ENCODE measurements at regions not wholly inside any gene's neighbourhood (a gene's known extent, or its start where the extent isn't known, plus 50 kb on each side); places are given as distances from the start of the nearest gene placed in this dataset.

DNA sequence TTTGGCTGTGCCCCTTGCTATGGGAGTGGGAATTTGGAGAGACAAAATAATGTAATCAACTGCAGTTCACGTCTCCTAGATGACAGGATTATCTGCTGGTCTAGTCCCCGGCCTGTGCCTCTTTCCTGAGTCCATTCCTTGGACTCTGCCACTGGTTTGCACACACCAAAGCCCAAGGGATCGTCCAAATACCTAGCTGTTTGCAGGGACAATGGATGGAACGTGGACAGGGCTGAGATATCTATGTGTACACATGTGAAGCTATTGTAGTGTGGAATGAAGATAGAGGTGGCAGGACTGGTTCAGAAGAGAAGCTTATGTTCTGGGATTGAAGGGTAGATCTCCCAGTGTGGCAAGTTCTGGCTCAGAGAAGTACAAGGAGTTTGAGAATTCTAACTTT, 198.3 kb upstream of the PITX2 start:
- dilution Hi-C loops (cut with MboI; ENCODE audit: extremely low pct_ligation_motif_present, low sequenced_read_pairs) (no loop called here), intact Hi-C loops (cut with micrococcal nuclease) (no loop called here)
- FAIRE-seq (no peak), DNase-seq (ENCODE audit: low read depth, low spot score) (no peak)
- H4K20me1 ChIP-seq (replicated peaks; ENCODE audit: control insufficient read depth, extremely low read depth, insufficient read depth, low read length) = no peaks in the 10 kb centered on the region
- H3K9me3 ChIP-seq (replicated peaks; ENCODE audit: control insufficient read depth, insufficient read depth, low read length) = no peaks in the 10 kb centered on the region
- no peaks in the 10 kb centered on the region for H3K79me2 ChIP-seq (ENCODE audit: control insufficient read depth, insufficient read depth, low read length)
- H3K9ac ChIP-seq (replicated peaks; ENCODE audit: extremely low read depth, insufficient read depth, low read length) = no peak overlapping the region
- BruUV-seq (replicated peaks) = no TSS peak
- H3K4me2 ChIP-seq (ENCODE audit: insufficient read depth, low read length) = no peak overlapping the region
- TF ChIP-seq FOS (IDR thresholded peaks at IDR 0.05; ENCODE audit: borderline replicate concordance, insufficient read depth, low read length) (no peak), POLR2AphosphoS5 (IDR thresholded peaks at IDR 0.05; ENCODE audit: insufficient read depth, low read depth, low read length) (no peak), JUN (IDR thresholded peaks at IDR 0.05; ENCODE audit: borderline replicate concordance, insufficient read depth, insufficient read length, low read depth) (no peak), EZH2 (IDR thresholded peaks at IDR 0.05; ENCODE audit: borderline replicate concordance, low read depth, low read length, severe bottlenecking) (no peak), POLR2A (IDR thresholded peaks at IDR 0.05; ENCODE audit: low read depth, low read length) (no peak), GATA2 (IDR thresholded peaks at IDR 0.05; ENCODE audit: insufficient read depth, insufficient read length, low read depth, low read length) (no peak), MYC (IDR thresholded peaks at IDR 0.05; ENCODE audit: low read depth, low read length) (no peak)
- TF ChIP-seq, protein P1, sequence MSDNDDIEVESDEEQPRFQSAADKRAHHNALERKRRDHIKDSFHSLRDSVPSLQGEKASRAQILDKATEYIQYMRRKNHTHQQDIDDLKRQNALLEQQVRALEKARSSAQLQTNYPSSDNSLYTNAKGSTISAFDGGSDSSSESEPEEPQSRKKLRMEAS (IDR thresholded peaks at IDR 0.05; ENCODE audit: insufficient read depth, insufficient read length) = no peak
- TF ChIP-seq, protein P2, sequence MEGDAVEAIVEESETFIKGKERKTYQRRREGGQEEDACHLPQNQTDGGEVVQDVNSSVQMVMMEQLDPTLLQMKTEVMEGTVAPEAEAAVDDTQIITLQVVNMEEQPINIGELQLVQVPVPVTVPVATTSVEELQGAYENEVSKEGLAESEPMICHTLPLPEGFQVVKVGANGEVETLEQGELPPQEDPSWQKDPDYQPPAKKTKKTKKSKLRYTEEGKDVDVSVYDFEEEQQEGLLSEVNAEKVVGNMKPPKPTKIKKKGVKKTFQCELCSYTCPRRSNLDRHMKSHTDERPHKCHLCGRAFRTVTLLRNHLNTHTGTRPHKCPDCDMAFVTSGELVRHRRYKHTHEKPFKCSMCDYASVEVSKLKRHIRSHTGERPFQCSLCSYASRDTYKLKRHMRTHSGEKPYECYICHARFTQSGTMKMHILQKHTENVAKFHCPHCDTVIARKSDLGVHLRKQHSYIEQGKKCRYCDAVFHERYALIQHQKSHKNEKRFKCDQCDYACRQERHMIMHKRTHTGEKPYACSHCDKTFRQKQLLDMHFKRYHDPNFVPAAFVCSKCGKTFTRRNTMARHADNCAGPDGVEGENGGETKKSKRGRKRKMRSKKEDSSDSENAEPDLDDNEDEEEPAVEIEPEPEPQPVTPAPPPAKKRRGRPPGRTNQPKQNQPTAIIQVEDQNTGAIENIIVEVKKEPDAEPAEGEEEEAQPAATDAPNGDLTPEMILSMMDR (IDR thresholded peaks at IDR 0.05; ENCODE audit: extremely low read depth in 1 of 2, insufficient read depth in 1 of 2, low read depth in 1 of 2, low read length in 2 of 2) = no peak
- no peaks in the 10 kb centered on the region for H3K36me3 ChIP-seq (ENCODE audit: control insufficient read depth in 2 of 2, extremely low read depth in 1 of 2, insufficient read depth in 2 of 2, low read length in 2 of 2)
- no peak overlapping the region for H2AFZ ChIP-seq (ENCODE audit: low read depth, low read length)
- POLR2A ChIA-PET = no interaction called here
- no peak overlapping the region for H3K4me3 ChIP-seq (replicated peaks in 1 of 3; ENCODE audit: insufficient read depth in 1 of 3, low read depth in 1 of 3, low read length in 3 of 3)
- H3K4me1 ChIP-seq (ENCODE audit: control insufficient read depth, extremely low read depth, insufficient read depth, low read length) = no peaks in the 10 kb centered on the region
- no peaks in the 10 kb centered on the region for H3K27me3 ChIP-seq (ENCODE audit: control insufficient read depth in 2 of 2, insufficient read depth in 2 of 2, low read length in 2 of 2)
- H3K27ac ChIP-seq (ENCODE audit: insufficient read depth, low read depth, low read length) = no peak overlapping the region
- H3K9me1 ChIP-seq (replicated peaks; ENCODE audit: control insufficient read depth, extremely low read depth, insufficient read depth, low read length) = no peaks in the 10 kb centered on the region
- CTCF ChIA-PET = no interaction called here

All from endothelial cell of umbilical vein (primary cell).